HUES48 (cell line): ENCODE measurements at regions not wholly inside any gene's neighbourhood (a gene's known extent, or its start where the extent isn't known, plus 50 kb on each side); places are given as distances from the start of the nearest gene placed in this dataset.

Experiments used
- H3K27ac ChIP-seq: one replicate; pipeline ENCODE4 v1.7.0; 2013; ENCODE audit warnings: low read depth, low read length, inconsistent platforms
- H3K27me3 ChIP-seq: 2 replicates; pipeline ENCODE4 v1.6.1; 2013; ENCODE audit warnings: mild to moderate bottlenecking, low read length; ENCODE audit not compliant: control insufficient read depth, insufficient read depth
- H3K36me3 ChIP-seq: 2 replicates; pipeline ENCODE4 v1.6.1; 2013; ENCODE audit warnings: low read length; ENCODE audit not compliant: control insufficient read depth, insufficient read depth
- H3K4me1 ChIP-seq: 2 replicates; pipeline ENCODE4 v1.6.1; 2013; ENCODE audit warnings: mild to moderate bottlenecking, low read length; ENCODE audit not compliant: control insufficient read depth, insufficient read depth
- H3K4me3 ChIP-seq: 2 replicates; pipeline ENCODE4 v1.5.1; 2013; ENCODE audit warnings: mild to moderate bottlenecking, low read depth, low read length
- H3K9ac ChIP-seq: 2 replicates; pipeline ENCODE4 v1.6.1; 2013; ENCODE audit warnings: mild to moderate bottlenecking, low read depth, low read length, moderate library complexity
- H3K9me3 ChIP-seq: 2 replicates; pipeline ENCODE4 v1.6.1; 2013; ENCODE audit warnings: low read length; ENCODE audit not compliant: control insufficient read depth, insufficient read depth

DNA sequence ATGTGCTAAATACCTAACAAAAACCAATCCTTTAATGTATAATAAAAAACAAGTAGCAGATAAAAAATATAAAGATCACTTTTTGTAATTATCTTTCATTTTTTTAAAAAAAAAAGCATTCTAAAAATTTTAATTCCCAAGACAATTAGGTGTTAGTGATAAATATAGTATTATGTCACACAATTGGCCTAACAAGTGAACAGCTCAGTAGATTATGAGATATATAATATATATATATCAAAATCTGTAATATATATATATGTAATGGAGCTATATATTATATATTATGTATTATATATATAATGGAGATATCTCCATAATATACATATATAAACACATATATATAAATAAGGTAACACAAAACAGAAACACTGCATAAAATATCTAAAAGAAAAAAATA lies 1531.1 kb upstream of the MIR17HG start:
- Histone ChIP-seq H3K36me3 (no peaks in the 10 kb centered on the region), H3K4me1 (no peaks in the 10 kb centered on the region), H3K4me3 (no peak overlapping the region), H3K9ac (no peak overlapping the region), H3K27me3 (no peaks in the 10 kb centered on the region), H3K9me3 (no peaks in the 10 kb centered on the region), H3K27ac (no peak overlapping the region)

- H3K36me3 ChIP-seq: no peaks in the 10 kb centered on the region
- no peaks in the 10 kb centered on the region for H3K9me3 ChIP-seq
- no peaks in the 10 kb centered on the region for H3K4me1 ChIP-seq
- no peaks in the 10 kb centered on the region for H3K27me3 ChIP-seq
- no peak overlapping the region for H3K4me3 ChIP-seq
- no peak overlapping the region for H3K9ac ChIP-seq
- no peak overlapping the region for H3K27ac ChIP-seq
These were observed 1525.0 kb upstream of the MIR17HG start for GRCh38 chr13:89822467-89822866.

- H3K9ac ChIP-seq: no peak overlapping the region
- H3K4me3 ChIP-seq: no peak overlapping the region
- 0 out of 2 replicates have a peak, but pooled peaks cover 3% of the 10 kb centered on the region for H3K4me1 ChIP-seq
- H3K36me3 ChIP-seq: no peaks in the 10 kb centered on the region
- H3K27me3 ChIP-seq: no peaks in the 10 kb centered on the region
- H3K9me3 ChIP-seq: no peaks in the 10 kb centered on the region
- H3K27ac ChIP-seq: no peak overlapping the region
These were observed 1519.9 kb upstream of the MIR17HG start for GRCh38 chr13:89827552-89827951.

DNA sequence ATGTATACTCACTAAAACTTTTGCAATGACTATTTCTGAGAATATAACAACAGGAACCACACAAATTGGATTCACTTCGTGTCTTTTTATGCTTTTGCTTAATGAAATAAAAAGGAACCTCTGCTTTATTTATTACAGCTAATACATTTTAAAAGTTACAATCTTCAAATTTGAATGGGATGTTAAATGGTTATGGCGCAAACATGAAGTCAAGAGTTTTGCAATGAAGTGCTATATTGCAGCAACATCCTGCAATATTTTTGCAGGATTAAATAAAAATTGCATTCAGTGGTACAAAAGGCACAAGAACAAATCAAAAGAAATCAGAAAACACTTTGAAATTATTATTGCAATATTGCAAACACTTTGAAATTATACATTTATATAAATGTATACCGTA lies 1519.0 kb upstream of the MIR17HG start:
- H3K27me3 ChIP-seq: no peaks in the 10 kb centered on the region
- no peaks in the 10 kb centered on the region for H3K9me3 ChIP-seq
- H3K36me3 ChIP-seq: no peaks in the 10 kb centered on the region
- H3K4me3 ChIP-seq: no peak overlapping the region
- H3K9ac ChIP-seq: no peak overlapping the region
- H3K4me1 ChIP-seq: 0 out of 2 replicates have a peak, but pooled peaks cover 5% of the 10 kb centered on the region
- H3K27ac ChIP-seq: no peak overlapping the region

- no peaks in the 10 kb centered on the region for H3K27me3 ChIP-seq
- H3K9me3 ChIP-seq: no peaks in the 10 kb centered on the region
- no peak overlapping the region for H3K27ac ChIP-seq
- H3K9ac ChIP-seq: no peak overlapping the region
- H3K4me1 ChIP-seq: 0 out of 2 replicates have a peak, but pooled peaks cover 5% of the 10 kb centered on the region
- no peaks in the 10 kb centered on the region for H3K36me3 ChIP-seq
- H3K4me3 ChIP-seq: no peak overlapping the region
These were observed 1516.3 kb upstream of the MIR17HG start for GRCh38 chr13:89831157-89831556.

GRCh38 chr13:89832827-89833226 lies 1514.7 kb upstream of the MIR17HG start:
- Histone ChIP-seq H3K9ac (no peak overlapping the region), H3K9me3 (no peaks in the 10 kb centered on the region), H3K27me3 (no peaks in the 10 kb centered on the region), H3K4me3 (no peak overlapping the region), H3K36me3 (no peaks in the 10 kb centered on the region), H3K27ac (no peak overlapping the region), H3K4me1 (0 out of 2 replicates have a peak, but pooled peaks cover 5% of the 10 kb centered on the region)

- Histone ChIP-seq H3K27me3 (no peaks in the 10 kb centered on the region), H3K9me3 (no peaks in the 10 kb centered on the region), H3K9ac (no peak overlapping the region), H3K4me1 (no peaks in the 10 kb centered on the region), H3K36me3 (no peaks in the 10 kb centered on the region), H3K4me3 (no peak overlapping the region), H3K27ac (no peak overlapping the region)
These were observed 1503.9 kb upstream of the MIR17HG start for GRCh38 chr13:89843621-89844020.

- H3K9me3 ChIP-seq: no peaks in the 10 kb centered on the region
- no peak overlapping the region for H3K27ac ChIP-seq
- H3K36me3 ChIP-seq: no peaks in the 10 kb centered on the region
- H3K4me3 ChIP-seq: no peak overlapping the region
- no peak overlapping the region for H3K9ac ChIP-seq
- H3K4me1 ChIP-seq: no peaks in the 10 kb centered on the region
- no peaks in the 10 kb centered on the region for H3K27me3 ChIP-seq
These were observed 1501.6 kb upstream of the MIR17HG start for GRCh38 chr13:89845874-89846273.

DNA sequence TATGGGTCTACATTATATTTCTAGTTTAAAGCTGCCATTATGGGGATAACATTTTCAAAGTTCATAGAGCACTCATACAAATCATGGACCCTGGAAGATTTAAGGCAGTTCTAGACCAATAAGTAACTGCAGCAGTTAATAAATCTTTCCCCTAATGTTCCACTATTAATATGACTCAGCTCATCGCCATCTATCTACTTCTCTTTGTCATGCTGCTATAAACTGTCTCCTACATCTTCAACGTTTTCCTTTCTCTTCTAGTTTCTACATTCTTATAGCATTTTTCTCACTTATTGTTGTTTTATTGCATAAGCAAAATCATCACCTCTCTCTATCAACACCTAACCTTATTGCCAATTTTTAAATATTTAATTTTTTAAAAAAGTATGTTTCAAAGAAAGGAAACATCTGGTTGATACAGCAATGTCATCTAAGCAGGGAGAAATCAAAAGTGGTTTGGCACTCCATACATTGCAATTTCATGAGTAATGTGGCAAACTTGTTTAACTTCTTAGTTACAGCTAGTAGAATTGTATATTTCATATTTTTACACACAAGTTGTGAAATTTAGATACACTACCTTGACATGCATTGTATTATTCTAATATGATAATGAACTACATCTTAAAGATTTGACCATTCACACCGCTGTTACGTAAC lies 1500.4 kb upstream of the MIR17HG start:
- Histone ChIP-seq H3K9ac (no peak overlapping the region), H3K4me1 (no peaks in the 10 kb centered on the region), H3K27me3 (no peaks in the 10 kb centered on the region), H3K36me3 (no peaks in the 10 kb centered on the region), H3K4me3 (no peak overlapping the region), H3K27ac (no peak overlapping the region), H3K9me3 (no peaks in the 10 kb centered on the region)

GRCh38 chr13:89852570-89852969 lies 1494.9 kb upstream of the MIR17HG start:
- Histone ChIP-seq H3K27me3 (no peaks in the 10 kb centered on the region), H3K4me1 (no peaks in the 10 kb centered on the region), H3K36me3 (no peaks in the 10 kb centered on the region), H3K9me3 (no peaks in the 10 kb centered on the region), H3K27ac (no peak overlapping the region), H3K9ac (no peak overlapping the region), H3K4me3 (no peak overlapping the region)

DNA sequence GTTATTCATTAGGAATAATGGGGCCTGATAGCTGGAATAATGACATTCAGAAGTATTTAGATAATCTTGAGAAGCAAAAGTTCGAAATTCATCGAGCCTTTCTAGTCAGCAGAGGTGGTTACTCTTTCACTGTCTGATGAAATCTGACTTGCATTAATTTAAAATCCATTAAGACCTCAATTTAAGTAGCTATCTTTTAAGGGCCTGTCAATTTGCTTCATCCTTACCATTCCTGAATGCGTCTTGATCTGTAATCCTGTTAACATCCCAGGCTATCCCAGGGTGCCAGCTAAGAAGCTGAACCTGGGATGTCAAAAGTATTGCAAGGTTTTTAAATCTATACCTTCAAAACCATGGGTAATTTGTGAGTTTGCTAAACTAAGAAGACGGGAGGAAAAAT lies 1491.0 kb upstream of the MIR17HG start:
- Histone ChIP-seq H3K4me3 (no peak overlapping the region), H3K36me3 (no peaks in the 10 kb centered on the region), H3K4me1 (no peaks in the 10 kb centered on the region), H3K27me3 (no peaks in the 10 kb centered on the region), H3K9me3 (no peaks in the 10 kb centered on the region), H3K9ac (no peak overlapping the region), H3K27ac (no peak overlapping the region)
